ENCODE measurements at regions not wholly inside any gene's neighbourhood (a gene's known extent, or its start where the extent isn't known, plus 50 kb on each side); places are given as distances from the start of the nearest gene placed in this dataset.

DNA sequence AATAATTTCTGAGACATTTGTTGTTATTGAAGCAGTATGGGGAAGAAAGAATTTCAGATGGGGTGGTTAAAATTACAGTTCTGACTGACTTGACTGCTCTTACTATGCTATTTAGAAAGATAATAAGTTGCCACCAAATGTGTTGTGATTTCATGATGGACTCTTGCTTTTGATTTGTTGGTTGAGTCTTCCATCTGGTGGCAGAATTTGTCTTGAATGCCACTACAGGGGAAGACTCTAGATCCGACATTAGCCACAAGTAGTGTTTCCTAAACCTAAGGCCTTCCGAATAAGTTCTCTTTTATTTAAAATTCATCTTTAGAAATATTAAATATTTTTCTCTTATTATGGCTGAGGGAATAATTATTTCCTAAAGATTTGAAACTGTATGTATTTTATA is 190.9 kb upstream of the ADGRL4 start:
- TF ChIP-seq ZNF777 (CRISPR knock-in tag; IDR thresholded peaks at IDR 0.05), result no peak
- TF ChIP-seq TEAD2 (CRISPR knock-in tag; IDR thresholded peaks at IDR 0.05), result no peak
- no peak for TF ChIP-seq ZNF282 (IDR thresholded peaks at IDR 0.05; ENCODE audit: partially characterized antibody)
- no peak for TF ChIP-seq MED13 (CRISPR knock-in tag; IDR thresholded peaks at IDR 0.05)
- TF ChIP-seq PAXIP1 (CRISPR knock-in tag; conservative IDR thresholded peaks at IDR 0.05), result no peak
- no peak for TF ChIP-seq NFRKB (IDR thresholded peaks at IDR 0.05)
- no peak for TF ChIP-seq HNRNPL (IDR thresholded peaks at IDR 0.05; ENCODE audit: low read depth, low read length)
- TF ChIP-seq ZNF468 (CRISPR knock-in tag; IDR thresholded peaks at IDR 0.05), result no peak
- no peak for TF ChIP-seq STAT5B (CRISPR knock-in tag; IDR thresholded peaks at IDR 0.05)
- no peak for TF ChIP-seq SMAD3 (CRISPR knock-in tag; IDR thresholded peaks at IDR 0.05)
- no peak overlapping the region for H3K4me3 ChIP-seq (replicated peaks in 1 of 3; ENCODE audit: insufficient read depth in 1 of 3, low read depth in 2 of 3, low read length in 3 of 3)
- 6% methylated on average over 2 of the region's 2 CpGs for WGBS (ENCODE audit: low lambda C conversion rate)
- no peak overlapping the region for H2AFZ ChIP-seq (ENCODE audit: low read length)
- no peak overlapping the region for H3K4me2 ChIP-seq (ENCODE audit: low read depth, low read length)
- DNase-seq (ENCODE audit: low spot score) (no peak), ATAC-seq (no peak), FAIRE-seq (no peak)
- H3K27ac ChIP-seq (ENCODE audit: extremely low read length, insufficient read depth, low read length), result no peak overlapping the region
- H3K9ac ChIP-seq (ENCODE audit: insufficient read depth, low read depth, low read length), result no peak overlapping the region
- no peaks in the 10 kb centered on the region for H3K4me1 ChIP-seq (ENCODE audit: insufficient read depth, low read length)
- no peaks in the 10 kb centered on the region for H3K79me2 ChIP-seq (ENCODE audit: insufficient read depth, low read length)
- H4K20me1 ChIP-seq (ENCODE audit: insufficient read depth, low read length), result no peaks in the 10 kb centered on the region
- peaks cover 72% of the 10 kb centered on the region for H3K9me3 ChIP-seq (ENCODE audit: low read length)
- in situ Hi-C loops (cut with HindIII; ENCODE audit: extremely low pct_ligation_motif_present, low pct_unique_long_range_greater_than_20kb) (no loop called here), intact Hi-C loops (cut with micrococcal nuclease; ENCODE audit: unreplicated experiment) (no loop called here)
- BruUV-seq (replicated peaks), result no TSS peak
- CTCF ChIA-PET (ENCODE audit: low intra/inter-chr PET ratio, low total read pairs), result no interaction called here
- POLR2A ChIA-PET, result no interaction called here
- no peaks in the 10 kb centered on the region for H3K27me3 ChIP-seq (ENCODE audit: control insufficient read depth in 1 of 2, insufficient read depth in 2 of 2, low read length in 2 of 2)
- no peaks in the 10 kb centered on the region for H3K36me3 ChIP-seq (replicated peaks in 1 of 2; ENCODE audit: control insufficient read depth in 1 of 2, insufficient read depth in 2 of 2, low read length in 2 of 2)

All from HepG2 (cell line).